A549 (cell line): ENCODE measurements at regions not wholly inside any gene's neighbourhood (a gene's known extent, or its start where the extent isn't known, plus 50 kb on each side); places are given as distances from the start of the nearest gene placed in this dataset.
"Not testable (repeated sequence)": the region's sequence is repeated elsewhere in the genome, so short reads cannot be mapped to it uniquely, and the experiment has no call there.

Experiments used
- ESRRA ChIP-seq: fragments of 150-350 bp; IDR thresholded peaks from 2 replicates; pipeline ENCODE4 v1.6.1; 2014; ENCODE audit warnings: mild to moderate bottlenecking, low read length, borderline replicate concordance
- KDM1A ChIP-seq: fragments of 200-600 bp; sonication (generic); IDR thresholded peaks from 2 replicates; pipeline ENCODE4 v1.6.1; 2016; ENCODE audit warnings: low read depth, mild to moderate bottlenecking
- MAFK ChIP-seq: fragments of 450-650 bp; IDR thresholded peaks from 2 replicates; pipeline ENCODE4 v1.6.1; 2014; ENCODE audit not compliant: partially characterized antibody
- POLR2A ChIP-seq: IDR thresholded peaks from 2 replicates; pipeline ENCODE4 v1.6.1; 2012; ENCODE audit warnings: mild to moderate bottlenecking, low read length
- RFX5 ChIP-seq: fragments of 450-650 bp; IDR thresholded peaks from 2 replicates; pipeline ENCODE4 v1.7.1; 2014; ENCODE audit warnings: antibody characterized with exemption, mild to moderate bottlenecking, moderate library complexity
- SMC3 ChIP-seq: fragments of >200 bp; sonication (Bioruptor Twin); formaldehyde crosslinking; IDR thresholded peaks from 3 replicates; pipeline ENCODE4 v1.6.1; 2018; ENCODE audit warnings: inconsistent platforms
- TF ChIP-seq, protein P1 (sequence below): fragments of >200 bp; sonication (Bioruptor Twin); formaldehyde crosslinking; IDR thresholded peaks from 3 replicates; pipeline ENCODE4 v1.5.1; 2016

GRCh38 chr2:131309833-131310232, 54.1 kb downstream of the RAB6D start:
- not testable (repeated sequence) for TF ChIP-seq RFX5, POLR2A, KDM1A, SMC3, MAFK, ESRRA
- TF ChIP-seq, protein P1, sequence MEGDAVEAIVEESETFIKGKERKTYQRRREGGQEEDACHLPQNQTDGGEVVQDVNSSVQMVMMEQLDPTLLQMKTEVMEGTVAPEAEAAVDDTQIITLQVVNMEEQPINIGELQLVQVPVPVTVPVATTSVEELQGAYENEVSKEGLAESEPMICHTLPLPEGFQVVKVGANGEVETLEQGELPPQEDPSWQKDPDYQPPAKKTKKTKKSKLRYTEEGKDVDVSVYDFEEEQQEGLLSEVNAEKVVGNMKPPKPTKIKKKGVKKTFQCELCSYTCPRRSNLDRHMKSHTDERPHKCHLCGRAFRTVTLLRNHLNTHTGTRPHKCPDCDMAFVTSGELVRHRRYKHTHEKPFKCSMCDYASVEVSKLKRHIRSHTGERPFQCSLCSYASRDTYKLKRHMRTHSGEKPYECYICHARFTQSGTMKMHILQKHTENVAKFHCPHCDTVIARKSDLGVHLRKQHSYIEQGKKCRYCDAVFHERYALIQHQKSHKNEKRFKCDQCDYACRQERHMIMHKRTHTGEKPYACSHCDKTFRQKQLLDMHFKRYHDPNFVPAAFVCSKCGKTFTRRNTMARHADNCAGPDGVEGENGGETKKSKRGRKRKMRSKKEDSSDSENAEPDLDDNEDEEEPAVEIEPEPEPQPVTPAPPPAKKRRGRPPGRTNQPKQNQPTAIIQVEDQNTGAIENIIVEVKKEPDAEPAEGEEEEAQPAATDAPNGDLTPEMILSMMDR = not testable (repeated sequence)
